ENCODE measurements at regions not wholly inside any gene's neighbourhood (a gene's known extent, or its start where the extent isn't known, plus 50 kb on each side); places are given as distances from the start of the nearest gene placed in this dataset.

DNA sequence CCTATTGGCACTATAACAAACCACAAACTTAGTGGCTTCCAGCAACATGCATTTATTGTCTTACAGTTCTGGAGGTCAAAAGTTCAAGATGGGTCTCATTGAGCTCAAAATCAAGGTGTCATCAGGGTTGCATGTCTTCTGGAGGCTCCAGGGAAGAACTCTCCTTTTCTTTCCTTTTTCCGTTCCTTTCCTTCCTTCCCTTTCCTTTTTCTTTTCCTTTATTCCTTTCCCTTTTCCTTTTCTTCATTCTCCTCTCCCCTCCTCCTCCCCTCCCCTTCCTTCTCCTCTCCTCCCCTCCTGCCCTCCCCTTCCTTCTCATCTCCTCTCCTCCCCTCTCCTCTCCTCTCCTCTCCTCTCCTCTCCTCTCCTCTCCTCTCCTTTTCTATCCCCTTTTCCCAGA is 460.2 kb upstream of the CDH4 start:
- no peak overlapping the region for H3K4me3 ChIP-seq (ENCODE audit: low read depth, low read length)
- no peak for DNase-seq (ENCODE audit: low read depth)
- TF ChIP-seq, protein P1, sequence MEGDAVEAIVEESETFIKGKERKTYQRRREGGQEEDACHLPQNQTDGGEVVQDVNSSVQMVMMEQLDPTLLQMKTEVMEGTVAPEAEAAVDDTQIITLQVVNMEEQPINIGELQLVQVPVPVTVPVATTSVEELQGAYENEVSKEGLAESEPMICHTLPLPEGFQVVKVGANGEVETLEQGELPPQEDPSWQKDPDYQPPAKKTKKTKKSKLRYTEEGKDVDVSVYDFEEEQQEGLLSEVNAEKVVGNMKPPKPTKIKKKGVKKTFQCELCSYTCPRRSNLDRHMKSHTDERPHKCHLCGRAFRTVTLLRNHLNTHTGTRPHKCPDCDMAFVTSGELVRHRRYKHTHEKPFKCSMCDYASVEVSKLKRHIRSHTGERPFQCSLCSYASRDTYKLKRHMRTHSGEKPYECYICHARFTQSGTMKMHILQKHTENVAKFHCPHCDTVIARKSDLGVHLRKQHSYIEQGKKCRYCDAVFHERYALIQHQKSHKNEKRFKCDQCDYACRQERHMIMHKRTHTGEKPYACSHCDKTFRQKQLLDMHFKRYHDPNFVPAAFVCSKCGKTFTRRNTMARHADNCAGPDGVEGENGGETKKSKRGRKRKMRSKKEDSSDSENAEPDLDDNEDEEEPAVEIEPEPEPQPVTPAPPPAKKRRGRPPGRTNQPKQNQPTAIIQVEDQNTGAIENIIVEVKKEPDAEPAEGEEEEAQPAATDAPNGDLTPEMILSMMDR (IDR thresholded peaks at IDR 0.05; ENCODE audit: control insufficient read depth, extremely low read depth, insufficient read depth), result no peak

DNA sequence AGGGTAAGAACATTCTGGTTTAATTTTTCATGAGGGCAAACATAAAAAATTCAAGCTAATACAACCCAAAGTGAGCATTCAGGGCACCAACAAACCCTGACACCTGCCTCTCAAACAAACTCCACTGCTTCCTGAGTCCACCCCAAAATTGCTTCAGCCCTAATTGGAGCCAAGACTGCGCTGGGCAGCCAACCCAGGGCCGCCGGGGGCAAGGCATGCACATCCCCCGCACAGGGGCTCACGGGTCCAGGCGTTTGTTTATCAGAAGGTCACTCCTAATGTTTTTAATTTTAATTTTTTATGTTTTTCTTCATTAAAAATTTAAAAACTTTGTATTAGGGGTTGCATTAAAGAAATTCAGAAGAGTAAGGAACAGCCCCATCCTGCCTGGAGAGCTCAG is 459.1 kb upstream of the CDH4 start:
- no peak overlapping the region for H3K4me3 ChIP-seq (ENCODE audit: low read depth, low read length)
- no peak for DNase-seq (ENCODE audit: low read depth)
- TF ChIP-seq, protein P1 (IDR thresholded peaks at IDR 0.05; ENCODE audit: control insufficient read depth, extremely low read depth, insufficient read depth), result no peak

DNA sequence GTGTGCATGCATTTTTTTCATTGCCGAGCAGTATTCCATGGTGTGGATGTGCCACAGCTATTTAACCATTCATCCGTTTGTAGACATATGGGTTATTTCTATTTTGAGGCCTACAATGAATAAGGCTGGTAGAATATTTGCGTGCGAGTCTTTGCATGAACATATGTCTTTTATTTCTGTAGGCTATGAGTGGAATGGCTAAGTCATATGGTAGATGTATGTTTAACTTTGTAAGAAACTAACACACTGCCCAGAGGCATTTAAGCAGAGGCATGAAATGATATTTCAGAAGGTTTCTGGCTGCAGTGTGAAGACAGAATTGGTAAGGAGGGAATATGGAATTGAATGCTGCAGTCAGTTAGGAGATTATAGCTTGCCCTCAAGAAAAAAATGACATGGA is 457.4 kb upstream of the CDH4 start:
- TF ChIP-seq, protein P1 (IDR thresholded peaks at IDR 0.05; ENCODE audit: control insufficient read depth, extremely low read depth, insufficient read depth), result no peak
- no peak for DNase-seq (ENCODE audit: low read depth)
- H3K4me3 ChIP-seq (ENCODE audit: low read depth, low read length), result no peak overlapping the region

DNA sequence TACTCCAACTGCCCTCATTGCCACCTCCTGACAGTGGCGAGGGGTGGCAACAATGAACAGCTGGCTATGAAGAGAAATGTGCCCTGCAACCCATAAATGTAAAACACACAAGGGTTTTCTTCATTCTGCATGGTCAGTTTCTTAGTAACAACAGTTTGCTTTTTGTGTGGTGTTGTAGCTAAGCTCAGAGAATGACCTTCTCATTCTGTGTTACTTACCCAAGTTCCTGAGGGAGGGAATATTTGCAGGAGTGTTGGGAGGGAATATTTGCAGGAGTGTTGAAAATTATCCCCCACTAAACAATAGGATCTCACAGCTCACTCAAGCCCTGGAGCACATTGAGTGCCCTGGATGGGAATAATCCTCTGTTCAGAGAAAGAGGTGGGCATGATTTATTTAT is 456.4 kb upstream of the CDH4 start:
- no peak overlapping the region for H3K4me3 ChIP-seq (ENCODE audit: low read depth, low read length)
- DNase-seq (ENCODE audit: low read depth), result no peak

DNA sequence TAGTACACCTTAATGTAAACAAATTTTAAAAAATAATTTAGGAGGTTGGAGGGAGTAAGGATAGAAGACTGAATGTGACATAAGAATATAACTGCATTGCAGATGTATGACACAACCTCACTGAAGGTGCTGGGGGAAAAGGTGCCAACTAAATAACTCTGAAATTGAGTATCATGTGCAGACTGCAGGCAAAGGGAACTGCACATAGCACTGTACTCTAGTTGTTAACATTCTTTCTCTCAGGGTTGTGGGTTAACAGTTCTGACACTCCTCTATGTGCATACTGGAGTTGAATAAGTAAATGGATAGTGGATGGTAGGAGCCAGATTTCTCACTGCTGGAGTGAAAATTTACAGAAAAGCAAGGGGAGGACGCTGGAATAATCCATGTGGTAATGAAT is 451.9 kb upstream of the CDH4 start:
- DNase-seq (ENCODE audit: low read depth), result no peak

More for the DNA sequence above, 456.4 kb upstream of the CDH4 start:
- TF ChIP-seq, protein P1 (IDR thresholded peaks at IDR 0.05; ENCODE audit: control insufficient read depth, extremely low read depth, insufficient read depth), result no peak

DNA sequence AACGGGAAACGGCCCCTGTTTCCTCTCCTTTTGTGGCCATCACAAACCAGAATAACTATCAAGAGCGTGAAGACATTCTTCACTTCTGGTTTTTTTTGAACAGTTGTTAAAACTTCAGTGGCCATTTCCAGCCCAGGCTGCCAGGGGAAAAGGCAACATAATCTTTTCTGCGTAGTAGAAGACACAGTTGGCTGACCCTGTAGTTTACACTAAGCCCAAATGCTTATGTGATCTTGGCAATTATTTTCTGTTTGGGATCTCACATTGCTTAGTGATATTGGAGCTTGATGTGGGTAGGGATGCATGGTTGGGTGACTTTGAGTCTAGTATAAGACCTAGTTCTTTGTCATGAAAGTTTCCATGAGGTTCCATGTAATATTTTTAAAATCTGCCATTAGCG is 449.4 kb upstream of the CDH4 start:
- TF ChIP-seq, protein P1 (IDR thresholded peaks at IDR 0.05; ENCODE audit: control insufficient read depth, extremely low read depth, insufficient read depth), result no peak
- H3K4me3 ChIP-seq (ENCODE audit: low read depth, low read length), result no peak overlapping the region
- no peak for DNase-seq (ENCODE audit: low read depth)

More for the DNA sequence above, 451.9 kb upstream of the CDH4 start:
- TF ChIP-seq, protein P1 (IDR thresholded peaks at IDR 0.05; ENCODE audit: control insufficient read depth, extremely low read depth, insufficient read depth), result no peak
- H3K4me3 ChIP-seq (ENCODE audit: low read depth, low read length), result no peak overlapping the region

DNA sequence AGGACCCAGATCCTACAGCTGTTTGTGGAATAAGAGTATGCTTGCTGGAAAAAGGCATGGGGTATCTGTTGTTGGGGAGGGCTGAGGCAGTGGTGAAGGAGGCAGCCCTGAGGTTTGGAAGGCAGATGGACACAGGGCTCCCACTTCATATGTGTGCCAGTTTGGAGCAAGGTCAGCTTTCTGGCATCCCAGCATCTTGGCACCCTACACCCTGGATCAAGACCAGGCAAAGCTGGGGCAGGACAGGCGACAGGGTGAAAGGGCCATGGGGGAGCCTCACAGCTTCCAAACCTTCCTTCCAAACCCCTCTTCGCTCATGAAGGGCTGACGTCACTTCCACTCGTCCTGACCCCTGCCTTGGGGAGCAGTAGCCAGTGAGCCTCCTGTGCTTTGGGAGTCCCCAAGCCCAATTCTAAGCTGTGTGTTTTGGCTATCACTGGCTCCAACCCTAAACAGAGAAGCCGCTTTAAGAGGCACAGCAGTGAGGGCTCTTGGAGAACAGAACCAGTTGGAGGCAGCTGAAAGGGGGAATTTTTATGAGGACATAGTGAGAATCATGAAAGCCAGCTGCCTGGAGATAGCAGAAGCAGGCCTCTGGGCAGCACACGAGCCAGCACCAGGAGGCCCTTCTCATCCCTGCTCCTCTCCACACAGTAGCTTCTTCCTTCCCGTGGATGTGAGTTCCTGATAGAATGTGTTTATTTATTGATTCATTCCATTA is 448.6 kb upstream of the CDH4 start:
- no peak overlapping the region for H3K4me3 ChIP-seq (ENCODE audit: low read depth, low read length)
- TF ChIP-seq, protein P1 (IDR thresholded peaks at IDR 0.05; ENCODE audit: control insufficient read depth, extremely low read depth, insufficient read depth), result no peak
- no peak for DNase-seq (ENCODE audit: low read depth)
